ENCODE measurements at regions not wholly inside any gene's neighbourhood (a gene's known extent, or its start where the extent isn't known, plus 50 kb on each side); places are given as distances from the start of the nearest gene placed in this dataset.
"Not testable (repeated sequence)": the region's sequence is repeated elsewhere in the genome, so short reads cannot be mapped to it uniquely, and the experiment has no call there.

DNA sequence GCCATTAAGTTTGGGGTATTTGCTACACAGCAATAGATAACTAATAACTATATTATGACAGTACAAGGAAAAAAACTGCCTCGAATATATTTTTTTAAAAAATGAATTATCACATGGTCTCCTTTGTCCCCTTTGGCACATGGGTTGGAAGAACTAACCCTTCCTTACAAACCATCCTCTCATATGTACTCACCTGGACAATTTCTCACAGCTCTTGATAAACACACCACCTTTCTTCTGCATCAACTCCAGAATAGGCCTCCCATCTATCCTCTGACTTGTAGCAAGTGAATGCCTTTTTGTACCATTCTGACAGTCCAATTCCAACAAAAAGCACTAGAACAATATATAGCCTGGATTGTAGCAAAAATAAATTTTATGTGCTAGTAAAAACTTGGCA lies 78.7 kb upstream of the LARP1 start:
- no peaks in the 10 kb centered on the region for H3K27me3 Mint-ChIP-seq
- H3K9me3 Mint-ChIP-seq, result no peaks in the 10 kb centered on the region
- ChIA-PET CTCF (no interaction called here), POLR2A (no interaction called here)
- no peaks in the 10 kb centered on the region for H3K36me3 Mint-ChIP-seq
- H3K27ac Mint-ChIP-seq, result no peak overlapping the region
- no peak for DNase-seq
- intact Hi-C loops (cut with micrococcal nuclease), result no loop called here
- H3K4me1 Mint-ChIP-seq (ENCODE audit: low read depth), result no peaks in the 10 kb centered on the region
- no peak overlapping the region for H3K4me3 Mint-ChIP-seq

DNA sequence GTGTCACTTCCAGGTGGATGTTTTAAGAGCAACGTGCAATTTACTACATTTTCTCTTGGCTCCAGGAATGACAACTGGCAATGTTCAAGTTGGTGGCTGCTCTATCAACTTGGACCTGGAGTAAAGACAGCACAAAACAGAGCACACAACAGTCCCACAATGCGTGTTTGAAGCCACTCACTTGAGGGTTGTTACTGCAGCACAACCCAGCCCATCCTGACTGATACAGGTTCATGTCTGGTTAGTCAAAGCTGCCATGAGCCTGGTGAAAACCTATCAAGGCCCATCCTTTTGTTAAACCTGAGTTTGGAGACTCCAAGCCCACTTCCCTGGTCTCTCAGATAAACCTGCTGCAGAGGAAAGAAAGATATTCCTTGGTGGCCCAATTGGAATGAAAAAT lies 81.1 kb upstream of the LARP1 start:
- ChIA-PET CTCF (no interaction called here), POLR2A (no interaction called here)
- H3K27ac Mint-ChIP-seq, result no peak overlapping the region
- H3K9me3 Mint-ChIP-seq, result no peaks in the 10 kb centered on the region
- H3K27me3 Mint-ChIP-seq, result no peaks in the 10 kb centered on the region
- no peak for DNase-seq
- intact Hi-C loops (cut with micrococcal nuclease), result no loop called here
- no peak overlapping the region for H3K4me3 Mint-ChIP-seq
- H3K36me3 Mint-ChIP-seq, result no peaks in the 10 kb centered on the region
- no peaks in the 10 kb centered on the region for H3K4me1 Mint-ChIP-seq (ENCODE audit: low read depth)

DNA sequence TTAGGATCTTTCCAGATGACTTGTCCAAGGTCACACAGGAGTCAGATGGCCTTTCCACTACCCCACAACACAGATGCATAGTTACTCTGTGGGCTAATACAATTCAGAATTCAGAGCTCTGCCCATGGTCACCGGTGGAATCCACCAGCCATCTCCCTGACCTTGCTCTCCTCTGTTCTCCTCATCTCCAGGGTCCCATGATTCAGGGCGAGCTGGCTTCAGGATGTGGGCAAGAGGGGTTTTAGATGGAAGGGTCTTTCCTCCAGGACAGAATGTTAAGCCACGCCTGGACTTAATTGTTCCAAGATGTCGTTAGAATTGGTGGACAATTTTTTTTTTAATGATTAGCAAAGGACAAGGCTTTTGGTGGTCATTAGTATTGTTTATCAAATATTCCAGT lies 81.7 kb upstream of the LARP1 start:
- ChIA-PET CTCF (no interaction called here), POLR2A (no interaction called here)
- Mint-ChIP-seq H3K4me3 (no peak overlapping the region), H3K4me1 (ENCODE audit: low read depth) (no peaks in the 10 kb centered on the region), H3K36me3 (no peaks in the 10 kb centered on the region), H3K9me3 (peaks cover 2% of the 10 kb centered on the region), H3K27ac (no peak overlapping the region), H3K27me3 (no peaks in the 10 kb centered on the region)
- no peak for DNase-seq
- intact Hi-C loops (cut with micrococcal nuclease), result no loop called here

DNA sequence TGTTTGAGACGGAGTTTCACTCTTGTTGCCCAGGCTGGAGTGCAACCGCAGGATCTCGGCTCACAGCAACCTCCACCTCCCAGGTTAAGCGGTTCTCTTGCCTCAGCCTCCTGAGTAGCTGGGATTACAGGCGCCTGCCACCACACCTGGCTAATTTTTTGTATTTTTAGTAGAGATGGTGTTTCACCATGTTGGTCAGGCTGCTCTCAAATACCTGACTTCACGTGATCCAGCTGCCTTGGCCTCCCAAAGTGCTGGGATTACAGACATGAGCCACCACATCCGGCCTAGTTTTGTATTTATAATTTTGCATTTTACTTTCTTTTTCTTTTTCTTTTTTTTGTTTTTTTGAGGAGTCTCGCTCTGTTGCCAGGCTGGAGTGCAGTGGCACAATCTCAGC lies 85.3 kb upstream of the LARP1 start:
- intact Hi-C loops (cut with micrococcal nuclease); H3K27me3 Mint-ChIP-seq; H3K4me3 Mint-ChIP-seq; DNase-seq; POLR2A ChIA-PET; H3K36me3 Mint-ChIP-seq; H3K4me1 Mint-ChIP-seq (ENCODE audit: low read depth); H3K27ac Mint-ChIP-seq: not testable (repeated sequence)
- peaks cover 13% of the 10 kb centered on the region for H3K9me3 Mint-ChIP-seq
- CTCF ChIA-PET, result interaction anchor here (1.4 kb wide), 1 partner anchor 20 kb away, joined by 3 read pairs; no protein-coding TSS in a partner anchor

DNA sequence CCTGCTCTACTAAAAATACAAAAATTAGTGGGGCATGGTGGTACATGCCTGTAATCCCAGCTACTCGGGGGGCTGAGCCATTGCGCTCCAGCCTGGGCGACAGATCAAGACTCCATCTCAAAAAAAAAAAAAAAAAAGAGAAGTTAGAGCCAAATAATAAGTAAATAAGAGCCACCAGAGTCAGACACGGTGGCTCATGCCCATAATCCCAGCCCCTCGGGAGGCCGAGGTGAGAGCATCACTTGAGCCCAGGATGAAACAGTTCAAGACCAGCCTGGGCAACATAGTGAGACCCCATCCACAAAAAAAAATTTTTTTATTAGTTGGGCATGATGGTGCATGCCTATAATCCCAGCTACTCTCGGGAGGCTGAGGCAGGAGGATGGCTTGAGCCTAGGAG lies 85.8 kb upstream of the LARP1 start:
- H3K27ac Mint-ChIP-seq, result no peak overlapping the region
- peaks cover 17% of the 10 kb centered on the region for H3K9me3 Mint-ChIP-seq
- no peaks in the 10 kb centered on the region for H3K27me3 Mint-ChIP-seq
- H3K4me1 Mint-ChIP-seq (ENCODE audit: low read depth), result no peaks in the 10 kb centered on the region
- intact Hi-C loops (cut with micrococcal nuclease), result no loop called here
- ChIA-PET CTCF (interaction anchor here (1.4 kb wide), 1 partner anchor 20 kb away, joined by 3 read pairs; no protein-coding TSS in a partner anchor), POLR2A (no interaction called here)
- peaks cover 6% of the 10 kb centered on the region for H3K36me3 Mint-ChIP-seq
- no peak for DNase-seq
- no peak overlapping the region for H3K4me3 Mint-ChIP-seq

DNA sequence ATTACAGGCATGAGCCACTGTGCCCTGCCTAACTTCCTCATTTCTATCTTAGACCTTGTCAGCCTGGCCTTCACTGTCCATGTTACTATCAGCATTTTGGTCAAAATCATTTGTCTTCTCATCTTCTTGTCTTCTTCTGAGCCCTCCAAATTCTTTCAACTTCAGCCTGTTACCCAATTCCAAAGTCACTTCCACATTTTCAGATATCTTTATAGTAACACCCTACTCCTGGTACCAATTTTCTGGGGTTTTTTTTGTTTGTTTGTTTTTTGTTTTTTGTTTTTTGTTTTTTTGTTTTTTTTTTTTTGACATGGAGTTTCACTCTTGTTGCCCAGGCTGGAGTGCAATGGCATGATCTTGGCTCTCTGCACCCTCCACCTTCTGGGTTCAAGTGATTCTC lies 90.3 kb upstream of the LARP1 start:
- CTCF ChIA-PET, result no interaction called here
- H3K27me3 Mint-ChIP-seq, result no peaks in the 10 kb centered on the region
- no peak overlapping the region for H3K27ac Mint-ChIP-seq
- H3K9me3 Mint-ChIP-seq, result peaks cover 24% of the 10 kb centered on the region
- no peak for DNase-seq
- intact Hi-C loops (cut with micrococcal nuclease), result no loop called here
- peaks cover 9% of the 10 kb centered on the region for H3K36me3 Mint-ChIP-seq
- no peaks in the 10 kb centered on the region for H3K4me1 Mint-ChIP-seq (ENCODE audit: low read depth)
- POLR2A ChIA-PET, result no interaction called here
- H3K4me3 Mint-ChIP-seq, result no peak overlapping the region

DNA sequence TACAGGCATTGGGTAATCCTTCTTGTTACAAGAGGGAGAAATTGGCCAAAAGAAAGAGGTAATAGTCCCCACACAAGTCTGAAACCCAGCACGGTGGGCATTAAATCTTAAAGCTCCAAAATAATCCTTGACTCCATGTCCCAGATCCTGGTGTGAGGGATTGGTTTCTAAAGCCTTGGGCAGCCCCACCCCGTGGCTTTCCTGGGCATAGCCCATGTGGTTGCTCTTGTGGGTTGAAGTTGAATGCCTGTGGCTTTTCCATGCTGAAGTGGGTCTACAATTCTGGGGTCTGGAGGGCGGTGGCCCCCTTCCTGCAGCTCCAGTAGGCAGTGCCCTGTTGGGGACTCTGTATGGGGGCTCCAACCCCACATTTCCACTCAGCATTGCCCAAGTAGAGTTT lies 91.8 kb upstream of the LARP1 start:
- no peaks in the 10 kb centered on the region for H3K4me1 Mint-ChIP-seq (ENCODE audit: low read depth)
- H3K36me3 Mint-ChIP-seq, result peaks cover 9% of the 10 kb centered on the region
- POLR2A ChIA-PET, result no interaction called here
- intact Hi-C loops (cut with micrococcal nuclease), result no loop called here
- CTCF ChIA-PET, result interaction anchor here (1.0 kb wide), 1 partner anchor 484 kb away, joined by 3 read pairs; no protein-coding TSS in a partner anchor
- H3K27me3 Mint-ChIP-seq, result no peaks in the 10 kb centered on the region
- no peak overlapping the region for H3K27ac Mint-ChIP-seq
- H3K9me3 Mint-ChIP-seq, result peaks cover 22% of the 10 kb centered on the region
- DNase-seq, result no peak
- no peak overlapping the region for H3K4me3 Mint-ChIP-seq

DNA sequence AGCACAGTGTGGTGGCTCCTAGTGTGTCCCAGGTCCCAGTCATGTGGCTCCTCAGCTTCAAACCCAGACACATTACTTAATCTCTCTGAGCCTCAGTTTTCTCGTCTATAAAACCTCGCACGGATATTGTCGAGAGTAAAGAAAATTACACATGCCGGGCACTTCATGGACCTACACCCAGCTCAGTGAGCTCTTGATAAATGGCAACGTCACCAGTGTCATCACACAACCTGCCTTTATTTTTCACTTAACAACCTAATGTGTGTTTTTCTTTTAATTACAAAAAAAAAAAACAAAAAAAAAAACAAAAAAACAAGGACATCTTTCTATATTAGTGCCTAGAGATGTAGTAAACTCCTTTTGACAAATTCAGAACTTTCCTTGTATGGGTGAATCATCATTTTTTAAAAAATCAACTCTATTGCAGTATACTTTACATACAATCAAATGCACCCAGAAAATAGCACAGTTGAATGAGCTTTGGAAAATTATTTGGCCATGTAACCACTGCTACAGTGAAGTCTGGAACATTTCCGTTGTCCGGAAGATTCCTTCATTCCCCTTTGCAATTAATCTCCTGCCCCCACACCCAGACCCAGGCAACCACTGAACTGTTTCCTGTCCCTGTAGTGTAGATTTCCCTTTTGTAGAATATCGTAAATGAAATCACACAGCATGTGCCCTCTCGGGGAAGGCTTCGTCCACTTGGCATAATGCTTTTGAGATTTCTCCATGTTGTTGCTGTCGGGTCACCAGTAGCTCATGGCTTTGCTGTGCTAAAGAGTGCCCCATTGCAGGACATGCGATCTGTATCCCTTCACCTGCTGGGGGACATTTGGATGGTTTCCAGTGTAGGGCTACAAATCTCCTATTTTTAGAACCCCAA lies 100.4 kb upstream of the LARP1 start:
- CTCF ChIA-PET, result interaction anchor here (0.7 kb wide), 2 partner anchors 8 to 66 kb away, joined by 3 to 4 read pairs; no protein-coding TSS in a partner anchor
- no peak overlapping the region for H3K4me3 Mint-ChIP-seq
- peaks cover 7% of the 10 kb centered on the region for H3K4me1 Mint-ChIP-seq (ENCODE audit: low read depth)
- DNase-seq, result no peak
- H3K27me3 Mint-ChIP-seq, result no peaks in the 10 kb centered on the region
- POLR2A ChIA-PET, result interaction anchor here (0.7 kb wide), 1 partner anchor 181 kb away, joined by 3 read pairs; no protein-coding TSS in a partner anchor
- H3K36me3 Mint-ChIP-seq, result no peaks in the 10 kb centered on the region
- intact Hi-C loops (cut with micrococcal nuclease), result loop anchor here (10.0 kb wide), 1 partner anchor 490 kb away; no protein-coding TSS in a partner anchor
- H3K9me3 Mint-ChIP-seq, result no peaks in the 10 kb centered on the region
- H3K27ac Mint-ChIP-seq, result no peak overlapping the region

DNA sequence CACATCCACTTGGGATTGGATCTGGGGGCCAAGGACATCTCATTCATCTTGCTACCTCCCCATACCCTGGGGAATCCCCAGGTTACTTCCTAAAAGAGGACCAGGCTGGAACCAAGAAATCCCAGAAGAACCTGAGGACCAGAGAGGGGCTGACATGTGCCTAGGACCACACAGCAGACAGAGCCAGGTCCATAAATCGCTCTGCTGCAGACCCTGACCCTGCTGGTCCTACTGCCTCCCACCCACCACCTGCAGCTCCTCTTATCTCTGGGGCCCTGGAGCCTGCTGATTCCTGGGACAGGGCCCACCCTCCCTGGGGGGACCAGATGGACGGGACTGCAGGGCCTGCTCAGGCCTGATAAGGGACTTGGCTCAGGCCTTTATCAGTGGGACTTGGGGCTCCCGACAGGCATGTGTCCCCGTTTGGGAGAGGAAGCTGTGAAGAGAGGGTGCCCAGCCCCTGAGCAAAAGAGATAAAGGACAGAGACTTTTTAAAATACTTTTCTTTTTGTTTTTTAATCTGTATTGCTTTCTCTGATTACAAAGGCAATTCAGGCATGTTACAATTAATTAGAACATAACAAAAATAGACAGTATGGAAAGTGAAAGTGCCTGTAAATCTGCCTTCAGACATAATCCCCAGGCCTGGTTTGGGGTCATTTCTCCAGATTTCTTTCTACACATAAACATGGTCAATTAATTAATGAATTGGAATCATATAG lies 101.3 kb upstream of the LARP1 start:
- POLR2A ChIA-PET, result no interaction called here
- CTCF ChIA-PET, result interaction anchor here (0.7 kb wide), 1 partner anchor 8 kb away, joined by 4 read pairs; no protein-coding TSS in a partner anchor
- Mint-ChIP-seq H3K27ac (no peak overlapping the region), H3K36me3 (no peaks in the 10 kb centered on the region), H3K9me3 (no peaks in the 10 kb centered on the region), H3K27me3 (no peaks in the 10 kb centered on the region), H3K4me1 (ENCODE audit: low read depth) (peaks cover 7% of the 10 kb centered on the region), H3K4me3 (no peak overlapping the region)
- intact Hi-C loops (cut with micrococcal nuclease), result loop anchor here (10.0 kb wide), 1 partner anchor 491 kb away; no protein-coding TSS in a partner anchor
- DNase-seq, result no peak

DNA sequence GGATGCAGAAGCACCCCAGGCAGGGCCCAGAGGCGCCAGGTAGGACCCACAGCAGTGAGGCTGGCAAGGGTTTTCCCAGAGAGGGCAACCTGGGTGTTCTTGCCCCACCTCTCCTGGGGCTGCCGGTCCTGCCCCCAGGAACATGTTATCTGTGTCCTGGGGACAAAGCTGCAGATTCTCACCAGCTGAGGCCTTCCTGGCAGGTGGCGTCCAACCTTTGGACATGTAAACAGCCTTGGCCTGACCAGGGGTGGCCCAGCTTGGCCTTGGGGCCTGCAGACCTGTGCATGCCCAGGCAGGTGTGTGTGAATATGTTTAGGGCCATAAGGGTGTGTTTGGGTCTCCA lies 101.8 kb upstream of the LARP1 start:
- ChIA-PET POLR2A (no interaction called here), CTCF (no interaction called here)
- no peak for DNase-seq
- H3K36me3 Mint-ChIP-seq, result no peaks in the 10 kb centered on the region
- intact Hi-C loops (cut with micrococcal nuclease), result loop anchor here (10.0 kb wide), 1 partner anchor 491 kb away; no protein-coding TSS in a partner anchor
- H3K4me1 Mint-ChIP-seq (ENCODE audit: low read depth), result peaks cover 7% of the 10 kb centered on the region
- no peaks in the 10 kb centered on the region for H3K9me3 Mint-ChIP-seq
- H3K27me3 Mint-ChIP-seq, result peaks cover 3% of the 10 kb centered on the region
- no peak overlapping the region for H3K27ac Mint-ChIP-seq
- no peak overlapping the region for H3K4me3 Mint-ChIP-seq

DNA sequence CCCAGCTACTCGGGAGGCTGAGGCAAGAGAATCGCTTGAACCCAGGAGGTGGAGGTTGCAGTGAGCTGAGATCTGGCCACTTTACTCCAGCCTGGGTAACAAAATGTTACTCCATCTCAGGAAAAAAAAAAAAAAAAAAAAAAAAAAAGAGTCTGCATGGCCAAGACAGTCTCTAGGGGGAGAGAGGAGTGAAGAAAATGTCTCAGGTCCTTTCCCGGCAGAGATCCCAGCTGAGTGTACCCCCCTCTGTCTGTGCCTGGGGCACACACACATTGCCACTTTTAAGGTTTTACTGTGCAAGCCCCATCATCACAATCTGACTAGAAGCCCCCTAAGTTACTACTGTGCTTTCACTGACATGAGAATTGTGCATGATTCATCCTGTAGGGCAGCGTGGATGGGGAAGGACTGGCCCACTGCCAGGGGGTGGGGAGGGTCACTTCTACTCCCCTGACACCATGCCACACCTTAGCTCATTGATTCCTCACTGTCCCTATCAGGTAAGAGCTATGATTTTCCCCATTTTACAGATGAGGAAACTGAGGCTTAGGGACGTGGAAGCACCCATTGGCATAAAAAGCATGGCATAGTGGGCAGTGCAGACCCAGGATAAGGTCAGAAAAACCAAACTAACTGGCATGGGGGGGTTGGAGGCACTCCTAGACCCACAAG lies 102.3 kb upstream of the LARP1 start:
- peaks cover 7% of the 10 kb centered on the region for H3K4me1 Mint-ChIP-seq (ENCODE audit: low read depth)
- DNase-seq, result no peak
- intact Hi-C loops (cut with micrococcal nuclease), result loop anchor here (10.0 kb wide), 1 partner anchor 492 kb away; no protein-coding TSS in a partner anchor
- no peak overlapping the region for H3K4me3 Mint-ChIP-seq
- no peaks in the 10 kb centered on the region for H3K9me3 Mint-ChIP-seq
- H3K36me3 Mint-ChIP-seq, result no peaks in the 10 kb centered on the region
- POLR2A ChIA-PET, result no interaction called here
- H3K27ac Mint-ChIP-seq, result no peak overlapping the region
- CTCF ChIA-PET, result no interaction called here
- H3K27me3 Mint-ChIP-seq, result peaks cover 4% of the 10 kb centered on the region

DNA sequence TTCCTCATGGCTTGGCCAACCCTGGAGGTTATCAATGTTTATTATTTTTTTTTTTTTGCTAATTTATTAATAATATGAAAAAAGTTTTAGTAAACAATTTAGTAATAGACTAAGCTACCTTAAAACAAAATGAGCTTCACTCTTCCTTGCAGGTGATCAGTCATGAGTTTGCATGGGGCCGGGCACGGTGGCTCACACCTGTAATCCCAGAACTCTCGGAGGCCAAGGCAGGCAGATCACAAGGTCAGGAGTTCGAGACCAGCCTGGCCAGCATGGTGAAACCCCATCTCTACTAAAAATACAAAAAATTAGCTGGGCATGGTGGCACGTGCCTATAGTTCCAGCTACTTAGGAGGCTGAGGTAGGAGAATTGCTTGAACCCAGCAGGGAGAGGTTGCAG lies 103.4 kb upstream of the LARP1 start:
- H3K27ac Mint-ChIP-seq, H3K4me3 Mint-ChIP-seq, POLR2A ChIA-PET, DNase-seq, H3K36me3 Mint-ChIP-seq, H3K9me3 Mint-ChIP-seq: not testable (repeated sequence)
- intact Hi-C loops (cut with micrococcal nuclease), result loop anchor here (2.0 to 10.0 kb wide), 3 partner anchors 289 to 493 kb away; partner anchors contain the start of gene MRPL22
- CTCF ChIA-PET, result interaction anchor here (1.7 to 3.3 kb wide), 2 partner anchors 16 to 160 kb away, joined by 5 to 35 read pairs; no protein-coding TSS in a partner anchor
- Mint-ChIP-seq H3K27me3 (peaks cover 15% of the 10 kb centered on the region), H3K4me1 (ENCODE audit: low read depth) (peaks cover 16% of the 10 kb centered on the region)
